Cardiac muscle cell (in vitro differentiated cells and primary cell): ENCODE measurements at regions not wholly inside any gene's neighbourhood (a gene's known extent, or its start where the extent isn't known, plus 50 kb on each side); places are given as distances from the start of the nearest gene placed in this dataset.
"Not testable (repeated sequence)": the region's sequence is repeated elsewhere in the genome, so short reads cannot be mapped to it uniquely, and the experiment has no call there.

Experiments
- DNase-seq, 2 donors: peaks; one replicate each; pipeline versions ENCODE4 v3.0.0 to v3.0.0-alpha.2; 2010 to 2017; ENCODE audit warnings: low read depth in 1 of 2, low spot score in 1 of 2
- H3K27ac ChIP-seq: fragments of 200-600 bp; sonication (generic); 2 replicates; pipeline ENCODE4 v1.5.1; 2016
- H3K27me3 ChIP-seq: fragments of 200-600 bp; sonication (generic); 2 replicates; pipeline ENCODE4 v1.6.0; 2016; ENCODE audit warnings: control low read depth
- H3K36me3 ChIP-seq: fragments of 200-600 bp; sonication (generic); 2 replicates; pipeline ENCODE4 v1.5.1; 2016; ENCODE audit warnings: control low read depth
- H3K4me1 ChIP-seq: fragments of 200-600 bp; sonication (generic); 2 replicates; pipeline ENCODE4 v1.8.1; 2017; ENCODE audit warnings: low read depth, mild to moderate bottlenecking, mixed run types
- H3K4me3 ChIP-seq: fragments of 200-600 bp; sonication (generic); 2 replicates; pipeline ENCODE4 v1.5.1; 2016; ENCODE audit warnings: mild to moderate bottlenecking
- H3K9me3 ChIP-seq: fragments of 200-600 bp; sonication (generic); 2 replicates; pipeline ENCODE4 v1.5.1; 2017; ENCODE audit warnings: low read depth, mild to moderate bottlenecking, control low read depth
- CTCF ChIP-seq: IDR thresholded peaks from 2 replicates; pipeline ENCODE4 v1.5.1; 2012; ENCODE audit warnings: low read depth, mild to moderate bottlenecking, low read length

- Histone ChIP-seq H3K4me1 (no peaks in the 10 kb centered on the region), H3K9me3 (no peaks in the 10 kb centered on the region), H3K27ac (no peak overlapping the region), H3K36me3 (no peaks in the 10 kb centered on the region), H3K4me3 (no peak overlapping the region), H3K27me3 (no peaks in the 10 kb centered on the region)
- no peak for TF ChIP-seq CTCF
- peak in 1 of 2 donors; percentile 12 for DNase-seq
These were observed 426.7 kb upstream of the ARX start for GRCh38 chrX:25442499-25442898.

- H3K4me3 ChIP-seq: no peak overlapping the region
- H3K36me3 ChIP-seq: no peaks in the 10 kb centered on the region
- no peaks in the 10 kb centered on the region for H3K4me1 ChIP-seq
- no peaks in the 10 kb centered on the region for H3K9me3 ChIP-seq
- H3K27me3 ChIP-seq: no peaks in the 10 kb centered on the region
- no peak for TF ChIP-seq CTCF
- no peak for DNase-seq
- no peak overlapping the region for H3K27ac ChIP-seq
These were observed 417.5 kb upstream of the ARX start for GRCh38 chrX:25433307-25433706.

GRCh38 chrX:25432396-25432795 lies 416.6 kb upstream of the ARX start:
- no peak for DNase-seq
- no peak for TF ChIP-seq CTCF
- no peaks in the 10 kb centered on the region for H3K4me1 ChIP-seq
- H3K9me3 ChIP-seq: no peaks in the 10 kb centered on the region
- no peaks in the 10 kb centered on the region for H3K27me3 ChIP-seq
- no peak overlapping the region for H3K4me3 ChIP-seq
- H3K36me3 ChIP-seq: no peaks in the 10 kb centered on the region
- no peak overlapping the region for H3K27ac ChIP-seq

- H3K4me1 ChIP-seq: no peaks in the 10 kb centered on the region
- no peak for TF ChIP-seq CTCF
- no peaks in the 10 kb centered on the region for H3K36me3 ChIP-seq
- no peak for DNase-seq
- no peaks in the 10 kb centered on the region for H3K9me3 ChIP-seq
- no peaks in the 10 kb centered on the region for H3K27me3 ChIP-seq
- no peak overlapping the region for H3K4me3 ChIP-seq
- no peak overlapping the region for H3K27ac ChIP-seq
These were observed 412.2 kb upstream of the ARX start for GRCh38 chrX:25427873-25428555.

- not testable (repeated sequence) for H3K36me3 ChIP-seq, H3K9me3 ChIP-seq, H3K4me1 ChIP-seq, H3K4me3 ChIP-seq, DNase-seq, H3K27ac ChIP-seq, H3K27me3 ChIP-seq
These were observed 388.4 kb upstream of the ARX start for GRCh38 chrX:25404163-25404562.

- no peak for DNase-seq
- Histone ChIP-seq H3K9me3 (no peaks in the 10 kb centered on the region), H3K27me3 (no peaks in the 10 kb centered on the region), H3K4me1 (no peaks in the 10 kb centered on the region), H3K27ac (no peak overlapping the region), H3K36me3 (no peaks in the 10 kb centered on the region), H3K4me3 (no peak overlapping the region)
- TF ChIP-seq CTCF: no peak
These were observed 373.5 kb upstream of the ARX start for GRCh38 chrX:25389266-25389665.
